Testis (tissue), 2 donors: ENCODE measurements at regions not wholly inside any gene's neighbourhood (a gene's known extent, or its start where the extent isn't known, plus 50 kb on each side); places are given as distances from the start of the nearest gene placed in this dataset.

Source experiments
- POLR2A ChIP-seq: fragments of 450-650 bp; IDR thresholded peaks from one replicate; pipeline ENCODE4 v1.6.1; 2017; ENCODE audit warnings: antibody characterized with exemption, mild to moderate bottlenecking, moderate library complexity
- TF ChIP-seq, protein P1 (sequence below), 3 experiments: fragments of 450-650 bp in 2 of 3; fragments of 200-600 bp in 1 of 3; sonication (generic) in 1 of 3; IDR thresholded peaks; one replicate each; pipeline ENCODE4 v1.5.1; 2016 to 2019; ENCODE audit warnings: antibody characterized with exemption in 3 of 3, mild to moderate bottlenecking in 2 of 3, moderate library complexity in 1 of 3

DNA sequence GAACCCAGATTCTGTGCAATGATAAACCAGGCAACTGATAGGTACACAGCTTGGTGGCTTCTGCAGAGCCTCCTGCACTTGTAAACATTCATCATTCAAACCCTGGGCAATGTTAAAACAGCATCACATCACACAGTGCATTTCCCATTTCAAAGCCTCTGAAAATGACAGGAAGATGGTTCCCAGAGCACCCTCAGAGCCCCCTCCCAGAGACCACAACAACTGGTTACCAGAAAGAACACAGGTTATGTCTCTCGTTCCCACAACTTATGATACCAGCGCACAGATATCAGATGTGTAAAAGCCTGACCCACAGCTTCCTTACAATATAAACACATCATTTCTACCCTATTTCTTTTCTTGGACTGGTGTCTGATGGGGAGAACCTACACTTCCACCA lies 248.7 kb downstream of the AUH start:
- no peak for TF ChIP-seq POLR2A
- TF ChIP-seq, protein P1, sequence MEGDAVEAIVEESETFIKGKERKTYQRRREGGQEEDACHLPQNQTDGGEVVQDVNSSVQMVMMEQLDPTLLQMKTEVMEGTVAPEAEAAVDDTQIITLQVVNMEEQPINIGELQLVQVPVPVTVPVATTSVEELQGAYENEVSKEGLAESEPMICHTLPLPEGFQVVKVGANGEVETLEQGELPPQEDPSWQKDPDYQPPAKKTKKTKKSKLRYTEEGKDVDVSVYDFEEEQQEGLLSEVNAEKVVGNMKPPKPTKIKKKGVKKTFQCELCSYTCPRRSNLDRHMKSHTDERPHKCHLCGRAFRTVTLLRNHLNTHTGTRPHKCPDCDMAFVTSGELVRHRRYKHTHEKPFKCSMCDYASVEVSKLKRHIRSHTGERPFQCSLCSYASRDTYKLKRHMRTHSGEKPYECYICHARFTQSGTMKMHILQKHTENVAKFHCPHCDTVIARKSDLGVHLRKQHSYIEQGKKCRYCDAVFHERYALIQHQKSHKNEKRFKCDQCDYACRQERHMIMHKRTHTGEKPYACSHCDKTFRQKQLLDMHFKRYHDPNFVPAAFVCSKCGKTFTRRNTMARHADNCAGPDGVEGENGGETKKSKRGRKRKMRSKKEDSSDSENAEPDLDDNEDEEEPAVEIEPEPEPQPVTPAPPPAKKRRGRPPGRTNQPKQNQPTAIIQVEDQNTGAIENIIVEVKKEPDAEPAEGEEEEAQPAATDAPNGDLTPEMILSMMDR (IDR thresholded peaks at IDR 0.05), result no peak
